ENCODE measurements at regions not wholly inside any gene's neighbourhood (a gene's known extent, or its start where the extent isn't known, plus 50 kb on each side); places are given as distances from the start of the nearest gene placed in this dataset.

DNA sequence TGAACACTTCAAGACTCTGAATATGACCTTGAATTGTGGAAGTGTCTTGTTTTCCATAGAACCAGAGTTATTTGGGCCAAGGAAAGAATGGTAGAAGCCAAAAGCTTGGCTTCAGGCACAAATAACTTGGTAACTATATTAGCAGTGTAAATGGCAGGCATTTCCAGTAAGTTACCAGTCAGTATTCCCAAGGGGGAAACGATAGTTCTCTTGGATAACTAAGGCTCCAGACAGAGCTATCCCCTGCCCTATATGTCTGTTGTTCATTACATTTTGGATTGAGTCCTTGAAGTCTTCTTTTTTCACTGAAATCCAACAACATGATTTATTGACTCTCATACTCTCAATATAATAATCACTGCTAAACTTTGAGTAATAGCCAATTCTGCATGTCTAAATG is 364.1 kb downstream of the MAGEB5 start:
- H3K9me2 ChIP-seq (replicated peaks; ENCODE audit: control insufficient read depth, low read length), result no peaks in the 10 kb centered on the region
- no peaks in the 10 kb centered on the region for H3K27me3 ChIP-seq (ENCODE audit: control insufficient read depth, low read length)
- no peaks in the 10 kb centered on the region for H3F3A ChIP-seq (ENCODE audit: control insufficient read depth, insufficient read depth)
- H3K36me3 ChIP-seq (ENCODE audit: control insufficient read depth, low read length), result no peaks in the 10 kb centered on the region
- H3K9me3 ChIP-seq (ENCODE audit: control insufficient read depth, insufficient read depth, low read length), result no peaks in the 10 kb centered on the region
- H3K4me2 ChIP-seq (ENCODE audit: low read length), result no peak overlapping the region
- no peak overlapping the region for H3K27ac ChIP-seq (ENCODE audit: low read depth, low read length)
- H4K20me1 ChIP-seq (ENCODE audit: control insufficient read depth, insufficient read depth, low read depth, low read length), result no peaks in the 10 kb centered on the region
- TF ChIP-seq CTCF (IDR thresholded peaks at IDR 0.05; ENCODE audit: low read depth, low read length, poor library complexity, severe bottlenecking) (no peak), EZH2phosphoT487 (IDR thresholded peaks at IDR 0.05; ENCODE audit: borderline replicate concordance, low read length) (no peak)
- H3K79me2 ChIP-seq (ENCODE audit: control insufficient read depth, low read length), result no peaks in the 10 kb centered on the region
- H3K4me1 ChIP-seq (ENCODE audit: control insufficient read depth, low read length), result no peaks in the 10 kb centered on the region
- H3K4me3 ChIP-seq (ENCODE audit: low read length), result no peak overlapping the region

- Histone ChIP-seq H3K9me3 (ENCODE audit: control insufficient read depth, insufficient read depth, low read length) (no peaks in the 10 kb centered on the region), H4K20me1 (ENCODE audit: control insufficient read depth, insufficient read depth, low read depth, low read length) (no peaks in the 10 kb centered on the region), H3F3A (ENCODE audit: control insufficient read depth, insufficient read depth) (no peaks in the 10 kb centered on the region), H3K4me3 (ENCODE audit: low read length) (no peak overlapping the region), H3K4me2 (ENCODE audit: low read length) (no peak overlapping the region), H3K27ac (ENCODE audit: low read depth, low read length) (no peak overlapping the region), H3K9me2 (replicated peaks; ENCODE audit: control insufficient read depth, low read length) (no peaks in the 10 kb centered on the region), H3K27me3 (ENCODE audit: control insufficient read depth, low read length) (no peaks in the 10 kb centered on the region), H3K36me3 (ENCODE audit: control insufficient read depth, low read length) (no peaks in the 10 kb centered on the region), H3K79me2 (ENCODE audit: control insufficient read depth, low read length) (no peaks in the 10 kb centered on the region), H3K4me1 (ENCODE audit: control insufficient read depth, low read length) (no peaks in the 10 kb centered on the region)
- TF ChIP-seq CTCF (IDR thresholded peaks at IDR 0.05; ENCODE audit: low read depth, low read length, poor library complexity, severe bottlenecking), result no peak
- no peak for TF ChIP-seq EZH2phosphoT487 (IDR thresholded peaks at IDR 0.05; ENCODE audit: borderline replicate concordance, low read length)
Observed at GRCh38 chrX:26574234-26574633, 358.3 kb downstream of the MAGEB5 start.

GRCh38 chrX:26562156-26562555 is 346.2 kb downstream of the MAGEB5 start:
- H3K4me3 ChIP-seq (ENCODE audit: low read length), result no peak overlapping the region
- no peak overlapping the region for H3K27ac ChIP-seq (ENCODE audit: low read depth, low read length)
- no peak overlapping the region for H3K4me2 ChIP-seq (ENCODE audit: low read length)
- H3K9me2 ChIP-seq (replicated peaks; ENCODE audit: control insufficient read depth, low read length), result no peaks in the 10 kb centered on the region
- no peaks in the 10 kb centered on the region for H3K79me2 ChIP-seq (ENCODE audit: control insufficient read depth, low read length)
- TF ChIP-seq EZH2phosphoT487 (IDR thresholded peaks at IDR 0.05; ENCODE audit: borderline replicate concordance, low read length) (no peak), CTCF (IDR thresholded peaks at IDR 0.05; ENCODE audit: low read depth, low read length, poor library complexity, severe bottlenecking) (no peak)
- no peaks in the 10 kb centered on the region for H3K4me1 ChIP-seq (ENCODE audit: control insufficient read depth, low read length)
- H4K20me1 ChIP-seq (ENCODE audit: control insufficient read depth, insufficient read depth, low read depth, low read length), result no peaks in the 10 kb centered on the region
- H3K27me3 ChIP-seq (ENCODE audit: control insufficient read depth, low read length), result no peaks in the 10 kb centered on the region
- no peaks in the 10 kb centered on the region for H3K9me3 ChIP-seq (ENCODE audit: control insufficient read depth, insufficient read depth, low read length)
- no peaks in the 10 kb centered on the region for H3F3A ChIP-seq (ENCODE audit: control insufficient read depth, insufficient read depth)
- H3K36me3 ChIP-seq (ENCODE audit: control insufficient read depth, low read length), result no peaks in the 10 kb centered on the region

GRCh38 chrX:26559855-26560254 is 343.9 kb downstream of the MAGEB5 start:
- Histone ChIP-seq H3K36me3 (ENCODE audit: control insufficient read depth, low read length) (no peaks in the 10 kb centered on the region), H4K20me1 (ENCODE audit: control insufficient read depth, insufficient read depth, low read depth, low read length) (no peaks in the 10 kb centered on the region), H3K27me3 (ENCODE audit: control insufficient read depth, low read length) (no peaks in the 10 kb centered on the region), H3K4me1 (ENCODE audit: control insufficient read depth, low read length) (no peaks in the 10 kb centered on the region), H3K4me2 (ENCODE audit: low read length) (no peak overlapping the region), H3K9me3 (ENCODE audit: control insufficient read depth, insufficient read depth, low read length) (no peaks in the 10 kb centered on the region), H3K79me2 (ENCODE audit: control insufficient read depth, low read length) (no peaks in the 10 kb centered on the region), H3K9me2 (replicated peaks; ENCODE audit: control insufficient read depth, low read length) (no peaks in the 10 kb centered on the region), H3F3A (ENCODE audit: control insufficient read depth, insufficient read depth) (no peaks in the 10 kb centered on the region), H3K27ac (ENCODE audit: low read depth, low read length) (no peak overlapping the region), H3K4me3 (ENCODE audit: low read length) (no peak overlapping the region)
- TF ChIP-seq EZH2phosphoT487 (IDR thresholded peaks at IDR 0.05; ENCODE audit: borderline replicate concordance, low read length), result no peak
- TF ChIP-seq CTCF (IDR thresholded peaks at IDR 0.05; ENCODE audit: low read depth, low read length, poor library complexity, severe bottlenecking), result no peak
